CD14-positive monocyte (primary cell): ENCODE measurements at regions not wholly inside any gene's neighbourhood (a gene's known extent, or its start where the extent isn't known, plus 50 kb on each side); places are given as distances from the start of the nearest gene placed in this dataset.

Source experiments
- DNase-seq, 3 donors: peaks; one replicate each; pipeline ENCODE4 v3.0.0-alpha.2; 2011 to 2022
- H2AFZ ChIP-seq: 2 replicates; pipeline ENCODE4 v1.6.0; 2012; ENCODE audit warnings: mild to moderate bottlenecking, low read depth, low read length, inconsistent platforms; ENCODE audit not compliant: insufficient read depth, poor library complexity, severe bottlenecking
- H3K27ac ChIP-seq, 2 donors: 1 replicate in 1 of 2; 2 replicates in 1 of 2; pipeline ENCODE4 v1.5.1; 2012 to 2013; ENCODE audit warnings: low read length in 2 of 2, control low read depth in 1 of 2, inconsistent platforms in 1 of 2, low read depth in 1 of 2, mild to moderate bottlenecking in 1 of 2
- H3K27me3 ChIP-seq, 2 donors: one replicate each; pipeline versions ENCODE4 v1.6.0 to v1.6.1; 2011 to 2013; ENCODE audit warnings: low read length in 2 of 2; ENCODE audit not compliant: control insufficient read depth in 2 of 2, insufficient read depth in 2 of 2
- H3K36me3 ChIP-seq, 2 donors: replicated peaks in 1 of 2; 1 replicate in 1 of 2; 2 replicates in 1 of 2; pipeline versions ENCODE4 v1.5.1 to v1.6.1; 2012 to 2013; ENCODE audit warnings: low read length in 2 of 2, control low read depth in 1 of 2, inconsistent platforms in 1 of 2, mild to moderate bottlenecking in 1 of 2; ENCODE audit not compliant: insufficient read depth in 2 of 2, control insufficient read depth in 1 of 2
- H3K4me1 ChIP-seq, 2 donors: 1 replicate in 1 of 2; 2 replicates in 1 of 2; pipeline versions ENCODE4 v1.5.1 to v1.6.1; 2012 to 2013; ENCODE audit warnings: low read length in 2 of 2, control low read depth in 1 of 2, inconsistent platforms in 1 of 2, mild to moderate bottlenecking in 1 of 2, moderate library complexity in 1 of 2; ENCODE audit not compliant: insufficient read depth in 2 of 2, control insufficient read depth in 1 of 2
- H3K4me2 ChIP-seq: replicated peaks from 2 replicates; pipeline ENCODE3; 2012; ENCODE audit warnings: low read length, moderate library complexity, mild to moderate bottlenecking; ENCODE audit not compliant: poor library complexity, severe bottlenecking; ENCODE audit errors: extremely low read depth
- H3K4me3 ChIP-seq, 3 experiments: fragments of 200-600 bp in 1 of 3; sonication (generic) in 1 of 3; replicated peaks in 1 of 3; 1 replicate in 2 of 3; 2 replicates in 1 of 3; pipeline ENCODE4 v1.5.1; 2011 to 2013; ENCODE audit warnings: low read length in 3 of 3, mild to moderate bottlenecking in 3 of 3, control low read depth in 2 of 3, low read depth in 2 of 3, inconsistent platforms in 1 of 3, moderate library complexity in 1 of 3
- H3K79me2 ChIP-seq: 2 replicates; pipeline ENCODE4 v1.6.0; 2012; ENCODE audit warnings: mild to moderate bottlenecking, control low read depth, inconsistent platforms, low read length, moderate library complexity; ENCODE audit not compliant: insufficient read depth
- H3K9ac ChIP-seq: 2 replicates; pipeline ENCODE4 v1.6.0; 2017; ENCODE audit warnings: low read length, mild to moderate bottlenecking; ENCODE audit not compliant: insufficient read depth, poor library complexity, severe bottlenecking
- H3K9me3 ChIP-seq, 2 donors: replicated peaks in 1 of 2; 1 replicate in 1 of 2; 2 replicates in 1 of 2; pipeline versions ENCODE4 v1.5.1 to v1.6.1; 2012 to 2013; ENCODE audit warnings: low read length in 2 of 2, control low read depth in 1 of 2; ENCODE audit not compliant: control insufficient read depth in 1 of 2, insufficient read depth in 1 of 2
- H4K20me1 ChIP-seq: 2 replicates; pipeline ENCODE4 v1.6.0; 2012; ENCODE audit warnings: mild to moderate bottlenecking, low read length, control low read depth, moderate library complexity; ENCODE audit not compliant: insufficient read depth
- H3K27ac Mint-ChIP-seq, 7 donors: one replicate each; pipeline ENCODE4 v1.8.0; 2020; ENCODE audit warnings: mild to moderate bottlenecking in 7 of 7, mixed read lengths in 7 of 7, moderate library complexity in 6 of 7, inconsistent platforms in 2 of 7
- H3K27me3 Mint-ChIP-seq, 3 donors: one replicate each; pipeline ENCODE4 v1.8.0; 2021 to 2022; ENCODE audit warnings: low read depth in 3 of 3, mild to moderate bottlenecking in 3 of 3, mixed read lengths in 3 of 3, moderate library complexity in 3 of 3, inconsistent platforms in 1 of 3
- H3K36me3 Mint-ChIP-seq, 2 donors: one replicate each; pipeline ENCODE4 v1.8.0; 2020; ENCODE audit warnings: mixed read lengths in 2 of 2, inconsistent platforms in 1 of 2, mild to moderate bottlenecking in 1 of 2
- H3K4me1 Mint-ChIP-seq: one replicate; pipeline ENCODE4 v1.8.0; 2020; ENCODE audit warnings: mild to moderate bottlenecking, mixed read lengths
- H3K4me3 Mint-ChIP-seq, 2 donors: one replicate each; pipeline ENCODE4 v1.8.0; 2020; ENCODE audit warnings: mild to moderate bottlenecking in 2 of 2, mixed read lengths in 2 of 2, moderate library complexity in 1 of 2
- H3K9me3 Mint-ChIP-seq, 7 donors: one replicate each; pipeline ENCODE4 v1.8.0; 2020 to 2022; ENCODE audit warnings: mixed read lengths in 7 of 7, mild to moderate bottlenecking in 6 of 7, moderate library complexity in 6 of 7, inconsistent platforms in 2 of 7
- WGBS: methylation state at CpG from one replicate; pipeline ENCODE4 v1.1.5; 2013; ENCODE audit warnings: missing lambda C conversion rate; ENCODE audit not compliant: insufficient coverage; 5-methylcytosine and 5-hydroxymethylcytosine counted together
- intact Hi-C, 2 donors: fragments of 100-400 bp; cut with micrococcal nuclease; formaldehyde crosslinking; loops; one replicate each; pipeline versions ENCODE4 v1.15.0 to v1.15.1; 2023
- TF ChIP-seq, protein P1 (sequence below): fragments of 200-600 bp; IDR thresholded peaks from one replicate; pipeline ENCODE4 v1.8.0; 2022; ENCODE audit warnings: antibody characterized with exemption, mild to moderate bottlenecking

DNA sequence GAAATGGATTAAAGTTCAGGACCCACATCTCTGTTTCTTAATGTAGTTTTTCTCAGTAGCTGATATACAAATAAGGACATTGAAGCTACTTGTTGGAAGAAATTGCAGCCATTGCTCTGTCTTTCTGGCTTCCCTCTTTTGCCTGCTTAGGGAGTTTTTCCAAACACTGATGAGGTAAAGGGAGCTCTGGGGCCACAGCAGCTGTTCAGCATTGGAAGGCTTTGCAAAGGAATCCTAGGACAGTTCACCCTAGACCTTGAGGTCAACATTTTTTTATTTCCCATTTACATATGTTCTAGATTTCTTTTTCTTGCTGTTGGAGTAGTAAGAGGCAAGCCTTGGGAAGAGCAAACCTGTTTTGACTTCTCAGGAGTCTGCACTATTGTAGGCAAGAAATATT, 126.9 kb upstream of the PLPPR5 start:
- Histone ChIP-seq H2AFZ (no peak overlapping the region), H3K9me3 (no peaks in the 10 kb centered on the region), H3K9ac (no peak overlapping the region), H3K36me3 (no peaks in the 10 kb centered on the region), H3K27ac (no peak overlapping the region), H3K79me2 (no peaks in the 10 kb centered on the region), H3K4me2 (no peak overlapping the region), H3K27me3 (no peaks in the 10 kb centered on the region), H4K20me1 (no peaks in the 10 kb centered on the region), H3K4me1 (no peaks in the 10 kb centered on the region), H3K4me3 (no peak overlapping the region)
- TF ChIP-seq, protein P1, sequence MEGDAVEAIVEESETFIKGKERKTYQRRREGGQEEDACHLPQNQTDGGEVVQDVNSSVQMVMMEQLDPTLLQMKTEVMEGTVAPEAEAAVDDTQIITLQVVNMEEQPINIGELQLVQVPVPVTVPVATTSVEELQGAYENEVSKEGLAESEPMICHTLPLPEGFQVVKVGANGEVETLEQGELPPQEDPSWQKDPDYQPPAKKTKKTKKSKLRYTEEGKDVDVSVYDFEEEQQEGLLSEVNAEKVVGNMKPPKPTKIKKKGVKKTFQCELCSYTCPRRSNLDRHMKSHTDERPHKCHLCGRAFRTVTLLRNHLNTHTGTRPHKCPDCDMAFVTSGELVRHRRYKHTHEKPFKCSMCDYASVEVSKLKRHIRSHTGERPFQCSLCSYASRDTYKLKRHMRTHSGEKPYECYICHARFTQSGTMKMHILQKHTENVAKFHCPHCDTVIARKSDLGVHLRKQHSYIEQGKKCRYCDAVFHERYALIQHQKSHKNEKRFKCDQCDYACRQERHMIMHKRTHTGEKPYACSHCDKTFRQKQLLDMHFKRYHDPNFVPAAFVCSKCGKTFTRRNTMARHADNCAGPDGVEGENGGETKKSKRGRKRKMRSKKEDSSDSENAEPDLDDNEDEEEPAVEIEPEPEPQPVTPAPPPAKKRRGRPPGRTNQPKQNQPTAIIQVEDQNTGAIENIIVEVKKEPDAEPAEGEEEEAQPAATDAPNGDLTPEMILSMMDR: no peak
- Mint-ChIP-seq H3K4me3 (no peak overlapping the region), H3K4me1 (no peaks in the 10 kb centered on the region), H3K36me3 (no peaks in the 10 kb centered on the region), H3K27ac (no peak overlapping the region), H3K27me3 (peaks cover 1 to 2% (median 2%) of the 10 kb centered on the region in 3 donors), H3K9me3 (peaks cover 0 to 9% (median 2%) of the 10 kb centered on the region in 7 donors)
- intact Hi-C loops: no loop called here
- DNase-seq: no peak

DNA sequence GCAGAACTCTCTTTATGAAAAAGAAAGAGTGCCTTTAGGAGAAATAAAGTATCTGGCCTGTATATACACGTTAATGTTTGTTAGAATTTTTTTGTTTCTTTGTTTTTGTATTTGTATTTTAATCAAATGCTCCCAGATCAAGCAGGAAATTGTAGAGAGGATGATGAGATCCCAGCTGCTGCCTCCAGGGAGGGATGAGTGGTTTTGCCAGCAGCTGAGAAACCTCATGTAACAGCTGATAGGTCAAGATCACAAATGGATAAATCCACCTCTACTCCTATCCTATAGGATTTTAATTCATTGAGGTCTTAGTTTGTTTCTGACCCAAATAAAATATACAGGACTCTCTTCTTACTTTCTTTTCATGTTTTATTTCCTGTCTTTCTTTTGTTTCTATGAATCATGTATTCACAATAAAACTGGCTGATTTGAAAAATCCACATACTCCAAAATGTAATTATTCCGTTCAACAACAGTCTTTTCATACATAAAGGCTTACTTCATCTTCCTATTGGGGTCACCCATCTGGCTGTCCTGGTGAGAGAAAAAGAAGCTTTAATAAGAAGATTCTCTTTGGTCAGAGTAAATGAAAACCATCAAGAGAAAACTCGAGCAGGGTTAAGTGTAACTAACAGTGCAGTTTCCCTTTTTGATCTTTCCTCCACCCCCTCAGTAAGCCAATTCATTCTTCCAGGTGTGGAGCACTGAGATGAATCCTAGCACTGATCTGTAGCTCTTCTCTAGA, 129.3 kb upstream of the PLPPR5 start:
- intact Hi-C loops: no loop called here
- Mint-ChIP-seq H3K36me3 (no peaks in the 10 kb centered on the region), H3K27me3 (peaks cover 1 to 2% (median 2%) of the 10 kb centered on the region in 3 donors), H3K4me3 (no peak overlapping the region), H3K4me1 (no peaks in the 10 kb centered on the region), H3K9me3 (peaks cover 0 to 7% (median 4%) of the 10 kb centered on the region in 7 donors), H3K27ac (no peak overlapping the region)
- H3K36me3 ChIP-seq: no peaks in the 10 kb centered on the region
- peaks cover 0 to 4% of the 10 kb centered on the region in 2 donors for H3K9me3 ChIP-seq
- H4K20me1 ChIP-seq: no peaks in the 10 kb centered on the region
- TF ChIP-seq, protein P1: no peak
- no peak overlapping the region for H3K9ac ChIP-seq
- H3K4me3 ChIP-seq: no peak overlapping the region
- no peaks in the 10 kb centered on the region for H3K27me3 ChIP-seq
- no CpG with 5 or more reads among the region's 3 CpGs for WGBS
- H3K4me1 ChIP-seq: no peaks in the 10 kb centered on the region
- no peak overlapping the region for H3K27ac ChIP-seq
- H3K79me2 ChIP-seq: no peaks in the 10 kb centered on the region
- no peak overlapping the region for H3K4me2 ChIP-seq
- no peak overlapping the region for H2AFZ ChIP-seq
- no peak for DNase-seq
